ENCODE measurements at regions not wholly inside any gene's neighbourhood (a gene's known extent, or its start where the extent isn't known, plus 50 kb on each side); places are given as distances from the start of the nearest gene placed in this dataset.
A peak's percentile ranks its signal among the peaks of the same experiment; 100 is the strongest.
"Not testable (repeated sequence)": the region's sequence is repeated elsewhere in the genome, so short reads cannot be mapped to it uniquely, and the experiment has no call there.

DNA sequence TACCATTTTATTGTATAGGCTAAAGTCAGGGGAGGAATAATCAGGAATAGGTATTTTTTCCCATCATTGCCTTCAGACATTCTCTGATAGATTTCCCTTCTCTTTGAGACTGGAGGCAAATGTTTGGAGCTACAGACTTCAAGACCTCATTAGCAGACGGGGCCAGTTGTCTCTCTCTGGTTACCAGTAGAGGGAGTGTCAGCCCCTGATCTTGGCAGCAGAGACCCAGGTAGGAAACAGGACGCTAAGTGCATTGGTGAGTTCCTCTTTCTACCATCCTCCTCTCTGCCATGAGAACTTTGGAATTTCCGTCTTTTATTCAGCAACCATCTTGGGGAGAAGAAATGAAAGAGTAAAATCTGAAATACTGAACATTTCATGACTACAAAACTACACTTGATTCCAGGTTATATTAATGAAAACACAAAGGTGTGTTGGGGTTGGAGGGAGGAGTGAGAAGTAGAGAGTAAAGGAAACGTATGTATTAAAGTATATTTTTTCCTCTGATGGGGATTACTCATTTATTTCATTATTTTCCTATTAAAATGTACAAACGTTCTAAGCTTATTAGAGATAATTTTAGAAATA lies 186.2 kb upstream of the GCFC2 start:
- DNase-seq: peak in 2 of 3 donors; percentile 7

DNA sequence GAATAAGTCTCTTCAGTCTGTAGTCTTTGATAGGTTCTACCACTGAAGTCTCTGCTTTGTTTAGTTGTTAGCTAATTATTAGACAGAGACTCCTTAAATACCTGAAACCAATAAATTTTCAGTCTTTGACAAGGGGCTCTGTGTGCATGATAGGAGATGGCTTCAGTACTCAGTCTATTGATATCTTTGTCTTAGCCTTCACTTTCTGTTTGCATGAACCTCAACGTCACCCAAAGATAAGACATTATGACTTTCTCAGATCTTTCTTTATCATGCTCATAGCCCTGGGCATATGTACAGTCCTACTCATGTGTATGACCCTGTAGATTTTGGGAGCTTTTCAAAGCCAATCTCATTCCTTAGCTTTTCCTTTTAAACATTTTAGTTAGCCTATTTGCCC lies 183.5 kb upstream of the GCFC2 start:
- DNase-seq: no peak

DNA sequence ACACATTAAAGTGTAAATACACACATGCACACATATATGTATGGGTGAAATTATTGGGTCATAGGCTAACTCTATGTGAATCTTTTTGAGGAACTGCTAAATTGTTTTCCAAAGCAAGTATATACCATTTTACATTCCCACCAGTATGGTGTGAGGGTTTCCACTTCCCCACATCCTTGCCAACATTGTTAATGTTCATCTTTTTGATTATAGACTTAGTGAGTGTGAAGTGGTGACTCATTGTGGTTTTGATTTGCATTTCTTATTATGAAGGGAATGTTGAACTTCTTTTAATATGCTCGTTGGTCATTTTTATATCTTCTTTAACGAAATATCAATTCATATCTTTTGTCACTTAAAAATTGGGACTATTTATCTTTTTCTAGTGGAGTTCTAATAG lies 181.8 kb upstream of the GCFC2 start:
- no peak for DNase-seq

DNA sequence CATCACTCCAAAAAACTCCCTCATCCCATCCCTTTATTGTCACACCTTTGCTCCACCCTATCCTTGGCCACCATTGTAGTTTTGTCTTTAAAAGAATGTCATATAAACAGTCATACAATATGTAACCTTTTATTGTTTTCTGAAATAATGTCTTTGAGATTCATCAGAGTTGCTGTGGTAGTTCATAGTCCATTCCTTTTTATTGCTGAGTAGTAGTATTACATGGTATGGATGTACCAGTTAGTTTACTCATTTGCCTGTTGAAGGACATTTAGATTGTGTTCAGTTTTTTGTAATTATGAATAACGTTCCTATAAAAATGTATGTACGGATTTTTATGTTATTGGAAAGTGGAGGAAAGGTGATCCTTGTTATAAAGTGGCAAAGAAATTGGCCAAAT lies 171.8 kb upstream of the GCFC2 start:
- DNase-seq: no peak

DNA sequence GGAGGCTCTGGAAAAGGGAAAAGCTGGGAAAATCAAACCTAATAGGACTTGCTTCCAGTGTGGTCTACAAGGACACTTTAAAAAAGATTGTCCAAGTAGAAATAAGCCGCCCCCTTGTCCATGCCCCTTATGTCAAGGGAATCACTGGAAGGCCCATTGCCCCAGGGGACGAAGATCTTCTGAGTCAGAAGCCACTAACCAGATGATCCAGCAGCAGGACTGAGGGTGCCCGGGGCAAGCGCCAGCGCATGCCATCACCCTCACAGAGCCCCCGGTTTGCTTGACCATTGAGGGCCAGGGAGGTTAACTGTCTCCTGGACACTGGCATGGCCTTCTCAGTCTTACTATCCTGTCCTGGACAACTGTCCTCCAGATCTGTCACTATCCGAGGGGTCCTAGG lies 164.9 kb upstream of the GCFC2 start:
- not testable (repeated sequence) for DNase-seq

DNA sequence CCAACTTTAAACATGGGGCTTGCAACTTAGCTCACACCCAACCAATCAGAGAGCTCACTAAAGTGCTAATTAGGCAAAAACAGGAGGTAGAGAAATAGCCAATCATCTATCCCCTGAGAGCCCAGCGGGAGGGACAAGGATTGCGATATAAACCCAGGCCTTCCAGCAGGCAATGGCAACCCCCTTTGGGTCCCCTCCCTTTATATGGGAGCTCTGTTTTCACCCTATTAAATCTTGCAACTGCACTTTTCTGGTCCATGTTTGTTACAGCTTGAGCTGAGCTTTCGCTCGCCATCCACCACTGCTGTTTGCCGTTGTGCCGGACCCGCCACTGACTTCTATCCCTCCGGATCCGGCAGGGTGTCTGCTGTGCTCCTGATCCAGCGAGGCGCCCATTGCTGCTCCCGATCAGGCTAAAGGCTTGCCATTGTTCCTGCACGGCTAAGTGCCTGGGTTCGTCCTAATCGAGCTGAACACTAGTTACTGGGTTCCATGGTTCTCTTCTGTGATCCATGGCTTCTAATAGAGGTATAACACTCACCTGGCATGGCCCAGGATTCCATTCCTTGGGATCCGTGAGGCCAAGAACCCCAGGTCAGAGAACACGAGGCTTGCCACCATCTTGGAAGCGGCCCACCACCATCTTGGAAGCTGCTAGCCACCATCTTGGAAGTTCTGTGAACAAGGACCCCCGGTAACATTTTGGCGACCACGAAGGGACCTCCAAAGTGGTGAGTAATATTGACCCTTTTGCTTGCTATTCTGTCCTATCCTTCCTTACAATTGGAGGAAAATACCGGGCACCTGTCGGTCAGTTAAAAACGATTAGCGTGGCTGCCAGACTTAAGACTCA lies 161.3 kb upstream of the GCFC2 start:
- DNase-seq: not testable (repeated sequence)

DNA sequence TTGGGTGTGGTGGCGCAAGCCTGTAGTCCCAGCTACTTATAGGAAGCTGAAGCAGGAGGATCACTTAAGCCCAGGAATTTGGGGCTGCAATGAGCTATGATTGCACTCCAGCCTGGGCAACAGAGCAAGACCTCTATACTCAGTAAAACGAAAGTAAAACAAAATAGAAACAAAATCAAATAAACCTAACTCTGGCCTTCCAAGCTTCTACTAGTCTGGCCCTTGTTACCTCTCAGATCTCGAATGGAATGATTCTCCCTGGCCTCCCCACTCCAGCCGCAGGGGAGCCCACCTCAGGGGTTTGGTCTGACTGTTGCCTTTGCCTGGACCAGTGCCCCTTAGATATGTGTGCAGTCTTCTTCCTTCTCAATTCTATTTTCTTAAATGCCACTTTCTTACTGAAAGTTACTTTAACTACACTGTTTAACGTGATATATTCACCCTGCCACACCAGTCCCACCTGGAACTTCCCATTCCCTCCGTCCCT lies 160.0 kb upstream of the GCFC2 start:
- DNase-seq: no peak

DNA sequence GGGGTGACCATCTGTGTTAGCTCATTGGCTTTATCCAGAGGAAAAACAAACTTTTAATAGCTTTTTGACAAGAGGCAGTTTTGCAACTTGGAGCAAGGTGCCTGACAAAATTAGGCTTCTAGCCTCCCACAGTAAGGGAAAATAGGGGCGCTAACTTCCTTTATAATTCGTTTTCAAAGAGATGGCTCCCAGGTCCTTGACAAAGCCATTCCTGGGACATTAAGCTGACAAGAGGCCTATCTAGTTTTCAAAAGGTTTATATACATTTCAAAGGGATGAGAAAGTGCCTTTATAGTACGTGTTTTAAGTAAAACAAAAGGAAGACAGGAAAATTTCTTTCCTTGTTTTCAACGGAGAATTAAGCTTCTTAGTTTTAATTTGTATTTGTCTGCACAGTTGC lies 159.4 kb upstream of the GCFC2 start:
- no peak for DNase-seq

DNA sequence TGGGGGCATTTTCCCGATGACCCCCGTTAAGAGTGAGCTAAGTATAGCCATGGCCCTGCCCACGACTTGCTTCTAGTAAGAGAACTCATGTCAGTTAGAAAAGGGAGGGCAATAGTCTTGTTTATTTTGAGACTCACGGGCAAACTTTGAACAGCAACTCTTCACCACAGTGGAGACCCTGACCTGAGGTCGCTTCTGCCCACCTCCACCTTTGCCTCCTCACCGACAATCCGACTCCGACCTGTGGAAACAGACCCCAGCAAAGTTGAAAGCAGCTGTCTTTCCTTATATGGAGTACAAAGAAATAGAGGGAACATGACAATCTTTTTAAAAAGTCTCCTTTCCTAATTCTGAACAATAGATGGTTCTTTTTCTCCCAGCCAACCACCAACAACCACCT lies 155.0 kb upstream of the GCFC2 start:
- DNase-seq: no peak

DNA sequence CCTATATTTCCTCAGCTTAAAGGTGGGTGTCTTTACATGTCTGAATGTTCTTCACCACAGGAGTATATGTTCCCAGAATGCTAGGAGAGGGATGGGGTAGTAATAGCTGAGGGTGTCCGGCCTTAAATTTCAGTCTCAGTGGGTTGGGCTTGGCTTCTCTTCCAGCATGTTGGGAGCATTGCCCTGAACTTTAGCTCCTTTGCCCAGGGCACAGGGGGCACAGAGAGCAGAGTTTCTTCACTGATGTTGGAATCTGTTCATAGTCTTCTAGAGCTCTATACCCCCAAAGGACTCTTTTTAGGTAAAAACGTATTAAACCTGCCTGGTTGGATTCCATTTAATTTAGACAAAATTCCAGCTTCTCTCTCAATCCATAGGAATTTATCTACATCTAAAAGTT lies 154.4 kb upstream of the GCFC2 start:
- DNase-seq: no peak

DNA sequence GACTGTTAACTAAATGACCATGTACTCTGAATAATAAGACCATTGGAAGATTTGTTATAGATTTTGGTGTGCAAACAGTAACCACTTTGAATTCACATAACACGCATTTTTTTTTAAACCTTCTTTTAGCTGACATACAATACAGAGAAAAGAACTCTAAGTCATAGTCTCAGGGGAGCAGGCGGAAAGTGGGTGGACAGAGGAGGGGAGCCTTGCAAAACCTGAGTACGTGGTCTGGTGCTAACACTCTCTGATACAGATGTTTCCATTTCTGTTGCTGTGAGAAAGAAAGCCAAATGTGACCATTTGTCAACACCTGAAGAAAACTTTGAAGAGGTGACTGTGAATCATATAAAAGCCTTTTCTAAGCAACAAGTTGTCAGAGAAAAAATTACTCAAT lies 151.8 kb upstream of the GCFC2 start:
- DNase-seq: no peak

DNA sequence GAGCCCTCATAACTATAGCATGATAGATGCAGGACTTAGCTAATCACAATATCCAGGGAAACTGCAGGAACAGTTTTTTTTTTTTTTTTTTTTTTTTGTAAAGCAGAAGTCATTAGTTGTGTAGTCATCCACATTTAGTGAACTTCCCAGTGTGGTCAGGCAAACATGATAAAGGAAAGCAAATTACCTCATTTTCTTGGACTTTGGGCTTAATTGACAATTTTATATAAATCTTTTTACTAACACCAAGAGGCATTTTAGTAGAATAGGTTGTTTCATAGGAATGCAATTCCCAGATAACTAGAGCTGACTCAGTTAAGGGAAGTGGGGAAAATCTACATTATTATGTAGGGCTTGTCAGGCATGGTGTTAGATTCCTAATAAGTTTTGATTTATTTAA lies 142.7 kb upstream of the GCFC2 start:
- no peak for DNase-seq

DNA sequence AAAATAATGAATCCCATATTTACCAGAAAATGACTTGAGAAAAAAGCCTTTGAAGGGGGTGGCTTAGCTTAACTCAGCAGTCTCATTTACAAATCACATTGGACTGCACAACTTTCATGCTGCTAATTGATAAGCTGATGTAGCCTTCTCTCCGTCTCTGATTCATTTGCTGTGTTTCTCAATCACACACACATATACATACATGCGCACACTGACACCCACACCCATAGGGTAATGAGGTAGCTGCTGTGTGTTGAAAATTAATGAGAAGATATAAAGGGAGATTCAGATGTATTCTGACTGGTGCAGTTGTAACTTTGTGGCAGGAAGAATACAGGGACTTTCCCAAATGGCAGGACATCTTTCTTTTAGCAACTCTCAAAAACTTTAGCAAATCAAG lies 141.9 kb upstream of the GCFC2 start:
- DNase-seq: no peak

DNA sequence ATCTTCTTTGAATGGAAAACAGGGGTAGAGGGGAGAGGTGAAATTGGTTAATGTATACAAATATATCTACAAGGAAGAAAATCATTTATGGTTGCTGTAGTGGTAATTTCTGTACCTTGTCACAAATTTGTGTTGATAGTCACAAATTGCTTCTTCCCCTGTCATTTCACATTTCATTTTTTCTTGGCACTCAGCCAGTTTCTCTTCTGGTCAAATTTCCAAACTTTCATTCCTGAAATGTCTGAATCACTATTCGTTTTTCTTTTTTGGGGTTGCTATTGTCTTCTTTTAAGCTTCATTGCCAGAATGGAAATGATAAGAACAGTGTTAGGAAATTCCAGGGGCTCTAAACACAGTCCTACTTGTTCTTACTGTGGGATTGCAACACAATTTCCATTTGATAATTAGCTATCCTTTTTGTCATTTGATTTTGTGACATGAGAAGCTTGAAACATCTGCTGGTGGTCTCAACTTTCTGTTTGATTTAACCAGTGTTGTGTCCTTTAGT lies 136.0 kb upstream of the GCFC2 start:
- no peak for DNase-seq

DNA sequence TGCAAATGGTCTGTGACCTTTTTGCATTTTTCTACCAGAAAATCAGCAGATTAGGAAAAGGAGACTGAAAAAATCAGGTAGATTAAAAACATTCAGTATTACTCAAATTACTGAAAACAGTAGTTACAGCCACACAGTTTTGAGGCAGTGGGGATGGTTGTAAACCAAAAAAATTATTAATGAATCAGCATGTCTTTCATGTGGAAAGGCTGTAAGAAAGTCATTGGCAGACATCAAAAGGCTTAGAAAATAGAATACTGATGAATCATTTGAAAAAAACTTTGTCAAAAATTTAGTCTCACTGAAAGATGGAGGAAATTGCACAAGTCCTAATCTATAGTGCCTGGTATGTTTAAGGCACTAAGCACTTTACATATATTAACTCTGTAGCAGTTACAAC lies 133.9 kb upstream of the GCFC2 start:
- no peak for DNase-seq

DNA sequence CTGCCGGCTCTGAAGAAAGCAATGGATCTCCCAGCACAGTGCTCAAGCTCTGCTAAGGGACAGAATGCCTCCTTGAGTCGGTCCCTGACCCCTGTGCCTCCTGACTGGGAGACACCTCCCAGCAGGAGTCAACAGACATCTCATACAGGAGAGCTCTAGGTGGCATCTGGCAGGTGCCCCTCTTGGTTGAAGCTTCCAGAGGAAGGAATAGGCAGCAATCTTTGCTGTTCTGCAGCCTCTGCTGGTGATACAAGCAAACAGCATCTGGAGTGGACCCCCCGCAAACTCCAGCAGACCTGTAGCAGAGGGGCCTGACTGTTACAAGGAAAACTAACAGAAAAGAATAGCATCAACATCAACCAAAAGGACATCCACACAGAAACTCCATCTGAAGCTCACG lies 123.9 kb upstream of the GCFC2 start:
- DNase-seq: not testable (repeated sequence)

DNA sequence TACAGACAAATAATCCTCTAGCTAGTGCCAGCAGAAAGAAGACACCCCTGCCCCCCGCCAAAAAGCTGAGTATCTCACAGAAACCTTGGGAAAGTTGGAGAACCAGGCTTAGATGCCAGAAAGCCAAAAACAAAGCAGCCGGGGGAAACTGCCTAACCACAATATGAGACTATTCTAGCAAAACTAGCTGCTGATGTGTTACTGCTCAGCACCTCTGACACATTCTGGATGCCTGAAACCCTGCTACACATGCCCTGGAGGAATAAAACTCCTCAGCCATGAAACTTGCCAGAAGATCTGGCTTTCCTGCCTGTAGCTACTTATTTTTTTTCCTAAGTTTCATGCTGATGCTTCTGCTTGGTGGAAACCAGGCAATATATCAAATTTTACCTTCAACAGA lies 122.7 kb upstream of the GCFC2 start:
- DNase-seq: no peak

DNA sequence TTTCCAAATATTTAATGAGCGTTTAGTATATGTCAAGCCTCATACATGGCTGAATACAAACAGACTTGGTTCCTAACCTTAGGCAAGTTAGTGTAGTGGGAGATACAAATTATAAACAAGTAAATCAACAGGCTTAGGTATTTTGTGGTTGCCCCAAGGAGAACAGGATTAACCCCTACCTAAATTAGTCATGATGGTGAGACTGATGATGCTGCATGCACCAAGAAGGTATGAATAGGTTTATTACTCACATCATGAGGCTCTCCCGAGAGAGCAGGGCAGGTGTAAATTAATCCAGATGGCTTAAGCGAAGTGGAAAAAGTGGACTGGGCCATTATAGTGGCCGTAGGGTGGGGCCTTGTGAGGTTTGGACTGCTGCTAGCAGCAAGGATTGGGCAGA lies 118.1 kb upstream of the GCFC2 start:
- no peak for DNase-seq

DNA sequence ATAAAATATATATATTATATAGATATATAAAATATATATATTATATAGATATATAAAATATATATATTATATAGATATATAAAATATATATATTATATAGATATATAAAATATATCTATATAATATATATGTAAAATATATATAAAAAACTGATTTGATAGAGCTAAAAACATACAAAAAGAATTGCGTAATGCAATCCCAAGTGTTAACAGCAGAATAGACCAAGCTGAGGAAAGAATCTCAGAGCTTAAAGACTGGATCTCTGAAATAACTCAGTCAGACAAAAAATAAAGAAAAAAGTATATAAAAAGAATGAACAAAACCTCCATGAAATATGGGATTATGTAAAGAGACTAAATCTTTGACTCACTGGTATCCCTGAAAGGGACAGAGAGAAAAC lies 112.8 kb upstream of the GCFC2 start:
- DNase-seq: not testable (repeated sequence)

DNA sequence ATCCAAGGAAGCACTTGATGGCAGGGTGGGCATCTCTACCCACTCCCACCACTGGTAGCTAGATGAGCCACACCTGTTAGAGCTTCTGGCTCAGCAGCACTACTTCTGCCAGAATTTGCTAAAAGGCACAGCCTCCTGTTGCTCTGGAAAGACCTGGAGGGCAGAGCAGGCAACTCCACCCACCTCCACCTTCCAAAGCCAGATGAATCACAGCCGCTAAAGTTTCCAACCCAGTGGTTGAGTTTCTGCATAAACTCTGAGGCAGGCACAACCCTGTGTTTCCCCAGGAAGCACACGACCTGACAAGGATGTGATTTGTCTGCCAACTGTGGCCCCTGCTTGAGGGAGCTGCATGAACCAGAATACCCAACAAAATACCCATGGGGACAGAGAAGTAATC lies 111.6 kb upstream of the GCFC2 start:
- no peak for DNase-seq

DNA sequence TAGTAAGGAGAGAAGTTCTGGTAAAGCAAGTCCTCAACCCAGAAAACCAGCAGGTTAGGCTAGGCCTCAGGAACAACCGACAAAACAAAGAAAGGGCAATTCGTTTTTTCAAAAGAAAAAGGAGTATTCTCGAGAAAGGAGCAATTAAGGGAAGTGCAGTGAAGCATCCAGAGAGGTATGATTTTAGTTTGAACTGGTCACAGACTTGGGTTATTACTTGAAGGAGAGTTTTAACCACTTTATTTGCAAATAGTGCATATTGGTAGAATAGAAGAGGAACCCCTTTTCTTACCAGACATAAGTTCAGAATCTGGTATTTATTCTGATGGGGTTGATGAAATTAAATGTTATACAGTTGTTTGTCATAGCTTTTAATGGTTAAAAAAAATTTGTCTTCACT lies 110.0 kb upstream of the GCFC2 start:
- DNase-seq: no peak

DNA sequence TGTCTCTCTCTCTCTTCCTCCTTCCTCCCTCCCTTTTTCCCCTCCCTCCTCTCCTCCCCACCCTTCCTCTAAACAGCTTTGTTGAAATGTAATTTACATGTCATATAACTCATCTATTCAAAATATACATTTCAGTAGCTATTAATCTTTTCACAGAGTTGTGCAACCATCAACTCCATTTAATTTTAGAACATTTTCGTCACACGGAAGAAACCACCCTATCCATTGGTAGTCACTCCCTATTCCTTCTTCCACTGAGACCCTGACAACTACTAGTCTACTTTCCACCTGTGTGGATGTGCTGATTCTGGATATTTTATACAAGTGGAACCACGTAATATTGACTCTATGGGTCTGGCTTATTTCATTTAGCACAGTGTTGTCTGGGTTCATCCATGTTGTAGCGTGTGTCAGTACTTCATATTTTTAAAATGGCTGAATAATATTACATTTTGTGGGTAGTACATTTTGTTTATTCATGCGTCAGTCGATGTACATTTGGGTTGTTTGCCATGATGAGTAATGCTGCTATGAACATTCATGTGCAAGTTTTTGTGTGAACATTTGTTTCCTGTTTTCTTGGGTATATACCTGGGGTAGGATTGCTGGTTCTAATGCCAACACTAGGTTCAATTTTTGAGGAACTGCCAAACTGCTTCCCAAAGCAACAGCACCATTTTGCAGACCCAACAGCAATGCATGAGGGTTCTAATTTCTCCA lies 100.1 kb upstream of the GCFC2 start:
- no peak for DNase-seq
